Astrocyte (in vitro differentiated cells and primary cell): ENCODE measurements at regions not wholly inside any gene's neighbourhood (a gene's known extent, or its start where the extent isn't known, plus 50 kb on each side); places are given as distances from the start of the nearest gene placed in this dataset.

ENCODE experiments used
- DNase-seq: peaks from one replicate; pipeline ENCODE4 v3.0.0-alpha.2; 2010; ENCODE audit warnings: low read depth
- FAIRE-seq: peaks from 2 replicates; lab custom pipeline; 2011; peaks lifted over from hg19 to GRCh38; lab: Jason Lieb, UNC
- H2AFZ ChIP-seq: 2 replicates; pipeline ENCODE4 v1.6.0; 2012; ENCODE audit warnings: low read depth, low read length, inconsistent platforms
- H3K27ac ChIP-seq: 2 replicates; pipeline ENCODE4 v1.5.1; 2011; ENCODE audit warnings: low read depth, low read length, inconsistent platforms
- H3K27me3 ChIP-seq: 2 replicates; pipeline ENCODE4 v1.6.0; 2011; ENCODE audit warnings: low read length, inconsistent platforms; ENCODE audit not compliant: insufficient read depth
- H3K36me3 ChIP-seq: 2 replicates; pipeline ENCODE4 v1.5.1; 2011; ENCODE audit warnings: low read length, inconsistent platforms; ENCODE audit not compliant: insufficient read depth
- H3K4me1 ChIP-seq: 2 replicates; pipeline ENCODE4 v1.5.1; 2011; ENCODE audit warnings: low read length, inconsistent platforms; ENCODE audit not compliant: insufficient read depth
- H3K4me2 ChIP-seq: 2 replicates; pipeline ENCODE4 v1.6.0; 2012; ENCODE audit warnings: low read length, inconsistent platforms
- H3K4me3 ChIP-seq: 2 replicates; pipeline ENCODE4 v1.5.1; 2011; ENCODE audit warnings: low read depth, mild to moderate bottlenecking, low read length, inconsistent platforms; ENCODE audit not compliant: insufficient read depth
- H3K79me2 ChIP-seq: 2 replicates; pipeline ENCODE4 v1.6.0; 2012; ENCODE audit warnings: mild to moderate bottlenecking, low read length, inconsistent platforms; ENCODE audit not compliant: insufficient read depth
- H3K9ac ChIP-seq: 2 replicates; pipeline ENCODE4 v1.6.0; 2012; ENCODE audit warnings: mild to moderate bottlenecking, low read length, inconsistent platforms
- H3K9me3 ChIP-seq: 2 replicates; pipeline ENCODE4 v1.5.1; 2012; ENCODE audit warnings: low read depth, mild to moderate bottlenecking, low read length, inconsistent platforms; ENCODE audit not compliant: insufficient read depth
- H4K20me1 ChIP-seq: 2 replicates; pipeline ENCODE4 v1.6.0; 2012; ENCODE audit warnings: low read length, inconsistent platforms; ENCODE audit not compliant: insufficient read depth
- H3K27ac Mint-ChIP-seq: one replicate; pipeline ENCODE4 v1.8.0; 2021; ENCODE audit warnings: mild to moderate bottlenecking, mixed read lengths; ENCODE audit not compliant: unreplicated experiment
- H3K27me3 Mint-ChIP-seq: one replicate; pipeline ENCODE4 v1.8.0; 2021; ENCODE audit warnings: low read depth, mixed read lengths; ENCODE audit not compliant: unreplicated experiment
- H3K36me3 Mint-ChIP-seq: one replicate; pipeline ENCODE4 v1.8.0; 2021; ENCODE audit warnings: low read depth, mixed read lengths; ENCODE audit not compliant: unreplicated experiment
- H3K4me1 Mint-ChIP-seq: one replicate; pipeline ENCODE4 v1.8.0; 2021; ENCODE audit warnings: low read depth, mixed read lengths; ENCODE audit not compliant: unreplicated experiment
- H3K4me3 Mint-ChIP-seq: one replicate; pipeline ENCODE4 v1.8.0; 2021; ENCODE audit warnings: mild to moderate bottlenecking, moderate library complexity, mixed read lengths; ENCODE audit not compliant: unreplicated experiment
- H3K9me3 Mint-ChIP-seq: one replicate; pipeline ENCODE4 v1.8.0; 2021; ENCODE audit warnings: mild to moderate bottlenecking, mixed read lengths; ENCODE audit not compliant: unreplicated experiment
- CTCF ChIP-seq: IDR thresholded peaks from 2 replicates; pipeline ENCODE4 v1.5.1; 2011; ENCODE audit warnings: low read depth, mild to moderate bottlenecking, inconsistent platforms, low read length, moderate library complexity; ENCODE audit not compliant: insufficient read depth
- EZH2 ChIP-seq: IDR thresholded peaks from 2 replicates; pipeline ENCODE4 v1.6.1; 2012; ENCODE audit warnings: mild to moderate bottlenecking, low read length, inconsistent platforms; ENCODE audit not compliant: insufficient read depth

GRCh38 chr12:45669792-45670191 lies 59.7 kb upstream of the ARID2 start:
- no peaks in the 10 kb centered on the region for H3K27me3 Mint-ChIP-seq
- H3K4me1 Mint-ChIP-seq: peaks cover 23% of the 10 kb centered on the region
- Histone ChIP-seq H4K20me1 (no peaks in the 10 kb centered on the region), H3K4me2 (no peak overlapping the region), H3K9ac (no peak overlapping the region), H3K9me3 (no peaks in the 10 kb centered on the region), H3K27me3 (no peaks in the 10 kb centered on the region), H3K79me2 (no peaks in the 10 kb centered on the region), H2AFZ (no peak overlapping the region), H3K4me3 (no peak overlapping the region), H3K4me1 (peaks cover 4% of the 10 kb centered on the region), H3K36me3 (no peaks in the 10 kb centered on the region), H3K27ac (no peak overlapping the region)
- no peaks in the 10 kb centered on the region for H3K9me3 Mint-ChIP-seq
- TF ChIP-seq CTCF (no peak), EZH2 (no peak)
- H3K36me3 Mint-ChIP-seq: no peaks in the 10 kb centered on the region
- DNase-seq (no peak), FAIRE-seq (no peak)
- no peak overlapping the region for H3K27ac Mint-ChIP-seq
- H3K4me3 Mint-ChIP-seq: no peak overlapping the region

GRCh38 chr12:45670346-45671065 lies 59.0 kb upstream of the ARID2 start:
- no peak for FAIRE-seq
- no peak for DNase-seq
- Mint-ChIP-seq H3K27me3 (no peaks in the 10 kb centered on the region), H3K4me3 (no peak overlapping the region), H3K9me3 (no peaks in the 10 kb centered on the region), H3K4me1 (peaks cover 23% of the 10 kb centered on the region), H3K27ac (no peak overlapping the region), H3K36me3 (no peaks in the 10 kb centered on the region)
- Histone ChIP-seq H3K27me3 (no peaks in the 10 kb centered on the region), H4K20me1 (no peaks in the 10 kb centered on the region), H2AFZ (no peak overlapping the region), H3K4me2 (no peak overlapping the region), H3K4me3 (no peak overlapping the region), H3K36me3 (no peaks in the 10 kb centered on the region), H3K9me3 (no peaks in the 10 kb centered on the region), H3K79me2 (no peaks in the 10 kb centered on the region), H3K27ac (no peak overlapping the region), H3K9ac (no peak overlapping the region), H3K4me1 (peaks cover 8% of the 10 kb centered on the region)
- TF ChIP-seq CTCF: no peak
- no peak for TF ChIP-seq EZH2

- DNase-seq (peak; percentile 64), FAIRE-seq (no peak)
- peak overlapping the region; percentile 62 for H3K4me2 ChIP-seq
- H2AFZ ChIP-seq: no peak overlapping the region
- no peaks in the 10 kb centered on the region for H3K27me3 ChIP-seq
- Mint-ChIP-seq H3K4me1 (peaks cover 20% of the 10 kb centered on the region), H3K27ac (peak overlapping the region; percentile 60), H3K4me3 (peak overlapping the region; percentile 50), H3K9me3 (no peaks in the 10 kb centered on the region), H3K36me3 (no peaks in the 10 kb centered on the region), H3K27me3 (no peaks in the 10 kb centered on the region)
- H3K36me3 ChIP-seq: no peaks in the 10 kb centered on the region
- peak overlapping the region; percentile 10 for H3K27ac ChIP-seq
- no peak overlapping the region for H3K9ac ChIP-seq
- TF ChIP-seq EZH2: no peak
- no peak for TF ChIP-seq CTCF
- no peaks in the 10 kb centered on the region for H3K79me2 ChIP-seq
- no peaks in the 10 kb centered on the region for H4K20me1 ChIP-seq
- H3K4me1 ChIP-seq: peaks cover 8% of the 10 kb centered on the region
- no peaks in the 10 kb centered on the region for H3K9me3 ChIP-seq
- H3K4me3 ChIP-seq: no peak overlapping the region
Observed at GRCh38 chr12:45671254-45671653, 58.3 kb upstream of the ARID2 start.
